CD14-positive monocyte (primary cell): ENCODE measurements at regions not wholly inside any gene's neighbourhood (a gene's known extent, or its start where the extent isn't known, plus 50 kb on each side); places are given as distances from the start of the nearest gene placed in this dataset.

ENCODE experiments used
- DNase-seq, 3 donors: peaks; one replicate each; pipeline ENCODE4 v3.0.0-alpha.2; 2011 to 2022
- H2AFZ ChIP-seq: 2 replicates; pipeline ENCODE4 v1.6.0; 2012; ENCODE audit warnings: mild to moderate bottlenecking, low read depth, low read length, inconsistent platforms; ENCODE audit not compliant: insufficient read depth, poor library complexity, severe bottlenecking
- H3K27ac ChIP-seq, 2 donors: 1 replicate in 1 of 2; 2 replicates in 1 of 2; pipeline ENCODE4 v1.5.1; 2012 to 2013; ENCODE audit warnings: low read length in 2 of 2, control low read depth in 1 of 2, inconsistent platforms in 1 of 2, low read depth in 1 of 2, mild to moderate bottlenecking in 1 of 2
- H3K27me3 ChIP-seq, 2 donors: one replicate each; pipeline versions ENCODE4 v1.6.0 to v1.6.1; 2011 to 2013; ENCODE audit warnings: low read length in 2 of 2; ENCODE audit not compliant: control insufficient read depth in 2 of 2, insufficient read depth in 2 of 2
- H3K36me3 ChIP-seq, 2 donors: replicated peaks in 1 of 2; 1 replicate in 1 of 2; 2 replicates in 1 of 2; pipeline versions ENCODE4 v1.5.1 to v1.6.1; 2012 to 2013; ENCODE audit warnings: low read length in 2 of 2, control low read depth in 1 of 2, inconsistent platforms in 1 of 2, mild to moderate bottlenecking in 1 of 2; ENCODE audit not compliant: insufficient read depth in 2 of 2, control insufficient read depth in 1 of 2
- H3K4me1 ChIP-seq, 2 donors: 1 replicate in 1 of 2; 2 replicates in 1 of 2; pipeline versions ENCODE4 v1.5.1 to v1.6.1; 2012 to 2013; ENCODE audit warnings: low read length in 2 of 2, control low read depth in 1 of 2, inconsistent platforms in 1 of 2, mild to moderate bottlenecking in 1 of 2, moderate library complexity in 1 of 2; ENCODE audit not compliant: insufficient read depth in 2 of 2, control insufficient read depth in 1 of 2
- H3K4me2 ChIP-seq: replicated peaks from 2 replicates; pipeline ENCODE3; 2012; ENCODE audit warnings: low read length, moderate library complexity, mild to moderate bottlenecking; ENCODE audit not compliant: poor library complexity, severe bottlenecking; ENCODE audit errors: extremely low read depth
- H3K4me3 ChIP-seq, 3 experiments: fragments of 200-600 bp in 1 of 3; sonication (generic) in 1 of 3; replicated peaks in 1 of 3; 1 replicate in 2 of 3; 2 replicates in 1 of 3; pipeline ENCODE4 v1.5.1; 2011 to 2013; ENCODE audit warnings: low read length in 3 of 3, mild to moderate bottlenecking in 3 of 3, control low read depth in 2 of 3, low read depth in 2 of 3, inconsistent platforms in 1 of 3, moderate library complexity in 1 of 3
- H3K79me2 ChIP-seq: 2 replicates; pipeline ENCODE4 v1.6.0; 2012; ENCODE audit warnings: mild to moderate bottlenecking, control low read depth, inconsistent platforms, low read length, moderate library complexity; ENCODE audit not compliant: insufficient read depth
- H3K9ac ChIP-seq: 2 replicates; pipeline ENCODE4 v1.6.0; 2017; ENCODE audit warnings: low read length, mild to moderate bottlenecking; ENCODE audit not compliant: insufficient read depth, poor library complexity, severe bottlenecking
- H3K9me3 ChIP-seq, 2 donors: replicated peaks in 1 of 2; 1 replicate in 1 of 2; 2 replicates in 1 of 2; pipeline versions ENCODE4 v1.5.1 to v1.6.1; 2012 to 2013; ENCODE audit warnings: low read length in 2 of 2, control low read depth in 1 of 2; ENCODE audit not compliant: control insufficient read depth in 1 of 2, insufficient read depth in 1 of 2
- H4K20me1 ChIP-seq: 2 replicates; pipeline ENCODE4 v1.6.0; 2012; ENCODE audit warnings: mild to moderate bottlenecking, low read length, control low read depth, moderate library complexity; ENCODE audit not compliant: insufficient read depth
- H3K27ac Mint-ChIP-seq, 7 donors: one replicate each; pipeline ENCODE4 v1.8.0; 2020; ENCODE audit warnings: mild to moderate bottlenecking in 7 of 7, mixed read lengths in 7 of 7, moderate library complexity in 6 of 7, inconsistent platforms in 2 of 7
- H3K27me3 Mint-ChIP-seq, 3 donors: one replicate each; pipeline ENCODE4 v1.8.0; 2021 to 2022; ENCODE audit warnings: low read depth in 3 of 3, mild to moderate bottlenecking in 3 of 3, mixed read lengths in 3 of 3, moderate library complexity in 3 of 3, inconsistent platforms in 1 of 3
- H3K36me3 Mint-ChIP-seq, 2 donors: one replicate each; pipeline ENCODE4 v1.8.0; 2020; ENCODE audit warnings: mixed read lengths in 2 of 2, inconsistent platforms in 1 of 2, mild to moderate bottlenecking in 1 of 2
- H3K4me1 Mint-ChIP-seq: one replicate; pipeline ENCODE4 v1.8.0; 2020; ENCODE audit warnings: mild to moderate bottlenecking, mixed read lengths
- H3K4me3 Mint-ChIP-seq, 2 donors: one replicate each; pipeline ENCODE4 v1.8.0; 2020; ENCODE audit warnings: mild to moderate bottlenecking in 2 of 2, mixed read lengths in 2 of 2, moderate library complexity in 1 of 2
- H3K9me3 Mint-ChIP-seq, 7 donors: one replicate each; pipeline ENCODE4 v1.8.0; 2020 to 2022; ENCODE audit warnings: mixed read lengths in 7 of 7, mild to moderate bottlenecking in 6 of 7, moderate library complexity in 6 of 7, inconsistent platforms in 2 of 7
- WGBS: methylation state at CpG from one replicate; pipeline ENCODE4 v1.1.5; 2013; ENCODE audit warnings: missing lambda C conversion rate; ENCODE audit not compliant: insufficient coverage; 5-methylcytosine and 5-hydroxymethylcytosine counted together
- intact Hi-C, 2 donors: fragments of 100-400 bp; cut with micrococcal nuclease; formaldehyde crosslinking; loops; one replicate each; pipeline versions ENCODE4 v1.15.0 to v1.15.1; 2023
- TF ChIP-seq, protein P1 (sequence below): fragments of 200-600 bp; IDR thresholded peaks from one replicate; pipeline ENCODE4 v1.8.0; 2022; ENCODE audit warnings: antibody characterized with exemption, mild to moderate bottlenecking

GRCh38 chrX:113551919-113552318 lies 711.3 kb upstream of the AMOT start:
- no peaks in the 10 kb centered on the region for H4K20me1 ChIP-seq
- Mint-ChIP-seq H3K27ac (peak overlapping the region in 1 of 7 donors; percentile 48), H3K4me3 (no peak overlapping the region), H3K4me1 (no peaks in the 10 kb centered on the region), H3K36me3 (no peaks in the 10 kb centered on the region), H3K27me3 (no peaks in the 10 kb centered on the region), H3K9me3 (peaks cover 0 to 8% (median 3%) of the 10 kb centered on the region in 7 donors)
- no peak overlapping the region for H3K4me2 ChIP-seq
- TF ChIP-seq, protein P1, sequence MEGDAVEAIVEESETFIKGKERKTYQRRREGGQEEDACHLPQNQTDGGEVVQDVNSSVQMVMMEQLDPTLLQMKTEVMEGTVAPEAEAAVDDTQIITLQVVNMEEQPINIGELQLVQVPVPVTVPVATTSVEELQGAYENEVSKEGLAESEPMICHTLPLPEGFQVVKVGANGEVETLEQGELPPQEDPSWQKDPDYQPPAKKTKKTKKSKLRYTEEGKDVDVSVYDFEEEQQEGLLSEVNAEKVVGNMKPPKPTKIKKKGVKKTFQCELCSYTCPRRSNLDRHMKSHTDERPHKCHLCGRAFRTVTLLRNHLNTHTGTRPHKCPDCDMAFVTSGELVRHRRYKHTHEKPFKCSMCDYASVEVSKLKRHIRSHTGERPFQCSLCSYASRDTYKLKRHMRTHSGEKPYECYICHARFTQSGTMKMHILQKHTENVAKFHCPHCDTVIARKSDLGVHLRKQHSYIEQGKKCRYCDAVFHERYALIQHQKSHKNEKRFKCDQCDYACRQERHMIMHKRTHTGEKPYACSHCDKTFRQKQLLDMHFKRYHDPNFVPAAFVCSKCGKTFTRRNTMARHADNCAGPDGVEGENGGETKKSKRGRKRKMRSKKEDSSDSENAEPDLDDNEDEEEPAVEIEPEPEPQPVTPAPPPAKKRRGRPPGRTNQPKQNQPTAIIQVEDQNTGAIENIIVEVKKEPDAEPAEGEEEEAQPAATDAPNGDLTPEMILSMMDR = no peak
- peaks cover 0 to 6% of the 10 kb centered on the region in 2 donors for H3K9me3 ChIP-seq
- H3K4me1 ChIP-seq = no peaks in the 10 kb centered on the region
- no CpG with 5 or more reads among the region's 1 CpG for WGBS
- no peak overlapping the region for H3K4me3 ChIP-seq
- H3K9ac ChIP-seq = no peak overlapping the region
- intact Hi-C loops = no loop called here
- no peaks in the 10 kb centered on the region for H3K27me3 ChIP-seq
- H3K36me3 ChIP-seq = no peaks in the 10 kb centered on the region
- no peak overlapping the region for H3K27ac ChIP-seq
- no peaks in the 10 kb centered on the region for H3K79me2 ChIP-seq
- H2AFZ ChIP-seq = no peak overlapping the region
- DNase-seq = no peak

DNA sequence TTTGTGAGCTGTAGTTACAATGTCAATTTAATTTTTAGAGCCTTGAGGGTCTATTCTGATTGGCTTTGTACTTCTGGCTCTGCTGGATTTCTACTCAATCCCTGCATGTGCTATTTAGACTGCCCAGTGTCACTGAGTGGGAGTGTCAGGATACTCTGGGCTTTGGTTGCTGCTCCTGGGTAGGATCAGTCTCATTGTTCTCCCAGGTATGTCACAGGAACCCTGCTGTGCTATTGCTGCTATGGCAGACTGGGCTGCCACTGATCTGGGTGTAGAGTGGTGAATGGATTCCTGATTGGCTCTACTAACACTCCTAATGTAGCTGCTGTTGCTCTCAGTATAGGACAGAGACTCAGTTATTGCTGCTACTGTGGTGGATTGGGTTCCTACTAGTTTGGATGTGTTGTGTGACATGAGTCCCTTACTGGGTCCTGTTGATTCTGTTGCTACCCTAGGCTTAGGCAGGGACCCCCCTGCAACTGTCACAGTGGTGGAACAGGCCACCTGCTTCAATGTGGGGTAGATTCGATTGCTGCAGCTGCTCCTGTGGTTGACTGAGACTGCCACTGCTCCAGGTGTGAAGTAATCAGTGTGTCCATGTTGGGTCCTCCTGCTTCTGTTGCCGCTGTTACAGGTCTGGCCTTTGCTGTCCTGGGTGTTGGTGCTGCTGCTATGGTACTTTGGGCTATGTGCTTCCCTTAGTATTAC lies 707.8 kb upstream of the AMOT start:
- no peaks in the 10 kb centered on the region for H4K20me1 ChIP-seq
- H3K4me1 ChIP-seq = no peaks in the 10 kb centered on the region
- no peaks in the 10 kb centered on the region for H3K79me2 ChIP-seq
- 80% methylated on average over 2 of the region's 2 CpGs for WGBS
- H3K27me3 Mint-ChIP-seq = no peaks in the 10 kb centered on the region
- no peak overlapping the region for H3K4me3 ChIP-seq
- H3K36me3 Mint-ChIP-seq = no peaks in the 10 kb centered on the region
- no peaks in the 10 kb centered on the region for H3K27me3 ChIP-seq
- peaks cover 0 to 12% of the 10 kb centered on the region in 2 donors for H3K9me3 ChIP-seq
- no peak overlapping the region for H3K4me3 Mint-ChIP-seq
- H3K27ac ChIP-seq = no peak overlapping the region
- H3K9me3 Mint-ChIP-seq = peaks cover 0 to 8% (median 3%) of the 10 kb centered on the region in 7 donors
- H3K9ac ChIP-seq = no peak overlapping the region
- H2AFZ ChIP-seq = no peak overlapping the region
- no peaks in the 10 kb centered on the region for H3K36me3 ChIP-seq
- no peak overlapping the region for H3K27ac Mint-ChIP-seq
- no peak overlapping the region for H3K4me2 ChIP-seq
- H3K4me1 Mint-ChIP-seq = no peaks in the 10 kb centered on the region
- intact Hi-C loops = no loop called here
- TF ChIP-seq, protein P1 = no peak
- DNase-seq = no peak
